Chondrocyte (in vitro differentiated cells): ENCODE measurements at regions not wholly inside any gene's neighbourhood (a gene's known extent, or its start where the extent isn't known, plus 50 kb on each side); places are given as distances from the start of the nearest gene placed in this dataset.

Source experiments
- DNase-seq: peaks from one replicate; pipeline ENCODE4 v3.0.0; 2021; ENCODE audit warnings: mixed read lengths, low spot score
- H3K27ac Mint-ChIP-seq: one replicate; pipeline ENCODE4 v1.8.0; 2021; ENCODE audit warnings: mild to moderate bottlenecking, moderate library complexity, mixed read lengths; ENCODE audit not compliant: unreplicated experiment
- H3K27me3 Mint-ChIP-seq: 2 replicates; pipeline ENCODE4 v1.8.0; 2021; ENCODE audit warnings: low read depth, mixed read lengths
- H3K36me3 Mint-ChIP-seq: 2 replicates; pipeline ENCODE4 v1.8.0; 2021; ENCODE audit warnings: low read depth, mixed read lengths
- H3K4me1 Mint-ChIP-seq: 2 replicates; pipeline ENCODE4 v1.8.0; 2021; ENCODE audit warnings: low read depth, mild to moderate bottlenecking, mixed read lengths
- H3K4me3 Mint-ChIP-seq: one replicate; pipeline ENCODE4 v1.8.0; 2021; ENCODE audit warnings: mild to moderate bottlenecking, moderate library complexity, mixed read lengths; ENCODE audit not compliant: unreplicated experiment
- H3K9me3 Mint-ChIP-seq: 2 replicates; pipeline ENCODE4 v1.8.0; 2021; ENCODE audit warnings: low read depth, mixed read lengths
- TF ChIP-seq, protein P1 (sequence below): fragments of 200-600 bp; sonication (generic); IDR thresholded peaks from 2 replicates; pipeline ENCODE4 v1.5.0; 2021; ENCODE audit warnings: antibody characterized with exemption, mild to moderate bottlenecking, moderate library complexity

DNA sequence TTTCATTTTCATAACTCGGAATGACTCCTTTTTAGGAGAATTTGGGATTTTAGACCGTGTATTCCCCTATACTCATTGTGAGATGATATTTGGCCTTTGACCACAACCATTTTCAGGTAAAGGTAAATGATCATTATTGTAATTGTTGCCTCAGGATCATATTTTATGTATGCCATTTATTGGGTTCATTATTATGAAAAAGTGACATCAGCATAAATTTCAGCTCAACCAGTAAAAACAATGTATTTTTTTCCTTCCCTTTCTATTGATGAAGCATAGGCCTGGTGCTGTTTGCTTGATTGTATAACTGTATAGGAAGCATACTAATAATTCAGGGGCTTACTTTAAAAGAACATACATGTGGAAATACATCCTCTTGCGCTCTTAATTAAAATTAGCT lies 832.9 kb upstream of the FANCL start:
- Mint-ChIP-seq H3K36me3 (no peaks in the 10 kb centered on the region), H3K4me1 (peaks cover 6% of the 10 kb centered on the region), H3K27ac (no peak overlapping the region), H3K27me3 (peaks cover 2% of the 10 kb centered on the region), H3K4me3 (no peak overlapping the region), H3K9me3 (peaks cover 13% of the 10 kb centered on the region)
- TF ChIP-seq, protein P1, sequence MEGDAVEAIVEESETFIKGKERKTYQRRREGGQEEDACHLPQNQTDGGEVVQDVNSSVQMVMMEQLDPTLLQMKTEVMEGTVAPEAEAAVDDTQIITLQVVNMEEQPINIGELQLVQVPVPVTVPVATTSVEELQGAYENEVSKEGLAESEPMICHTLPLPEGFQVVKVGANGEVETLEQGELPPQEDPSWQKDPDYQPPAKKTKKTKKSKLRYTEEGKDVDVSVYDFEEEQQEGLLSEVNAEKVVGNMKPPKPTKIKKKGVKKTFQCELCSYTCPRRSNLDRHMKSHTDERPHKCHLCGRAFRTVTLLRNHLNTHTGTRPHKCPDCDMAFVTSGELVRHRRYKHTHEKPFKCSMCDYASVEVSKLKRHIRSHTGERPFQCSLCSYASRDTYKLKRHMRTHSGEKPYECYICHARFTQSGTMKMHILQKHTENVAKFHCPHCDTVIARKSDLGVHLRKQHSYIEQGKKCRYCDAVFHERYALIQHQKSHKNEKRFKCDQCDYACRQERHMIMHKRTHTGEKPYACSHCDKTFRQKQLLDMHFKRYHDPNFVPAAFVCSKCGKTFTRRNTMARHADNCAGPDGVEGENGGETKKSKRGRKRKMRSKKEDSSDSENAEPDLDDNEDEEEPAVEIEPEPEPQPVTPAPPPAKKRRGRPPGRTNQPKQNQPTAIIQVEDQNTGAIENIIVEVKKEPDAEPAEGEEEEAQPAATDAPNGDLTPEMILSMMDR: no peak
- DNase-seq: no peak

GRCh38 chr2:59073286-59073685 lies 832.2 kb upstream of the FANCL start:
- Mint-ChIP-seq H3K36me3 (no peaks in the 10 kb centered on the region), H3K27ac (no peak overlapping the region), H3K4me1 (peaks cover 6% of the 10 kb centered on the region), H3K4me3 (no peak overlapping the region), H3K9me3 (peaks cover 13% of the 10 kb centered on the region), H3K27me3 (peaks cover under 1% of the 10 kb centered on the region)
- DNase-seq: no peak
- TF ChIP-seq, protein P1: no peak

DNA sequence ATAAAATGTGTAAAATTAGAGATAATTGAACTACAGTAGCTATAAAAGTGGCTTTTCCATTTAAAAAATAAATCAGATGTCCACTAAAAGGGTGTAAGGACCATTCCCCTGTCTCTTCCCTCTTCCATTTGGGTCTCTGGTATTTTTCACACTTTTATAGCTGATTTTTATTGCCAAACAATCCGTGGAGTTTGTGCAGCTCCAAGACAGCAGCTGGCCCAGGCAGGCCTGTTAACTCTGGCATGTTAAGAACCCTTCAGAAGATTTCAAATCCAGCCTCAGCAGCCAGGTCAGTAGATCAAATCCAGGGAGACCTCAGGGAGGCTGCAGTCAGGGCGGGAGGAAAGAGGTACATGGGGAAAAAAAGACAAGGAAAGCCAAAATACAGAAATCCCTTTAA lies 827.1 kb upstream of the FANCL start:
- H3K27me3 Mint-ChIP-seq: peaks cover 2% of the 10 kb centered on the region
- TF ChIP-seq, protein P1: no peak
- no peak overlapping the region for H3K4me3 Mint-ChIP-seq
- H3K9me3 Mint-ChIP-seq: peaks cover 13% of the 10 kb centered on the region
- H3K36me3 Mint-ChIP-seq: no peaks in the 10 kb centered on the region
- no peak for DNase-seq
- H3K27ac Mint-ChIP-seq: no peak overlapping the region
- no peaks in the 10 kb centered on the region for H3K4me1 Mint-ChIP-seq

- no peak for DNase-seq
- Mint-ChIP-seq H3K27me3 (peaks cover 5% of the 10 kb centered on the region), H3K27ac (no peak overlapping the region), H3K4me3 (no peak overlapping the region), H3K9me3 (peaks cover 9% of the 10 kb centered on the region), H3K36me3 (no peaks in the 10 kb centered on the region), H3K4me1 (no peaks in the 10 kb centered on the region)
- TF ChIP-seq, protein P1: no peak
These were observed 825.8 kb upstream of the FANCL start for GRCh38 chr2:59066787-59067399.

DNA sequence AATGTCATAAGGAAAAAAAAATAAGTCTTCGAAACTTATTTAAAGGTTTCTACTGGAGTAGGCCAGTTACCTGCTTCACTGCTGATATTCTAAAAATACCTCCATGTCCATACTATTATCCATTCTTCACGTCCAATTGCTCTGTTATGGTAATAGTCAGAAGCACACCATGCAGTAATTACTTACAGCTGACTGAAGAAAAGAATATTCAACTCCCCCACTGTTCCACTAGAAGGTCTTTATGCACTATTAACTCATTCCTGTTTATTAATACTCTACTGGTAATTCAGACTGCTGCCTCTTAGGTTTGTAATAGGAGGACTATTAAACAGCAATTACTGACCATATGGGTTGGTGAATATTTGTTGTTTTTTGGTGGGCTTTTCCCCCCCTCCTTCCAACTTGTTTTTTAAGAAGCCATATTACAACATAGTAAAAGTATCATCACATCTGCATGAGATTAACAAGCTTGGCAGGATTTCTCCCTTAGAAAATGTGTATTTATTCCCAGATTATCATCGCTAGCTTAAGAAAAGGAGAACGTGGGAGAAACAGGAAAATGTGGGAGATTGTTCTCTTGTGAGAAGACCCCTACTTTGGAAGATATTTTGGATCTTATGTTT lies 806.4 kb upstream of the FANCL start:
- H3K27me3 Mint-ChIP-seq: peaks cover 8% of the 10 kb centered on the region
- no peak for DNase-seq
- no peak overlapping the region for H3K4me3 Mint-ChIP-seq
- no peaks in the 10 kb centered on the region for H3K9me3 Mint-ChIP-seq
- no peaks in the 10 kb centered on the region for H3K4me1 Mint-ChIP-seq
- H3K36me3 Mint-ChIP-seq: no peaks in the 10 kb centered on the region
- no peak overlapping the region for H3K27ac Mint-ChIP-seq
- TF ChIP-seq, protein P1: no peak
